ENCODE measurements at regions not wholly inside any gene's neighbourhood (a gene's known extent, or its start where the extent isn't known, plus 50 kb on each side); places are given as distances from the start of the nearest gene placed in this dataset.

- Histone ChIP-seq H3K27me3 (ENCODE audit: low read depth) (peaks cover 100% of the 10 kb centered on the region), H3K36me3 (no peaks in the 10 kb centered on the region), H3K4me1 (peaks cover 30% of the 10 kb centered on the region), H3K4me3 (peak overlapping the region; percentile 38), H3K27ac (replicated peaks) (no peak overlapping the region), H3K9me3 (replicated peaks) (no peaks in the 10 kb centered on the region)
- TF ChIP-seq CTCF (IDR thresholded peaks at IDR 0.05; ENCODE audit: borderline replicate concordance): peak; percentile 34
- intact Hi-C loops (cut with micrococcal nuclease): no loop called here
- DNase-seq: no peak
These were observed 126.0 kb downstream of the TMEM174 start for GRCh38 chr5:73298772-73299630.

GRCh38 chr5:73298251-73298771 lies 125.3 kb downstream of the TMEM174 start:
- Histone ChIP-seq H3K36me3 (no peaks in the 10 kb centered on the region), H3K27ac (replicated peaks) (no peak overlapping the region), H3K27me3 (ENCODE audit: low read depth) (peaks cover 100% of the 10 kb centered on the region), H3K4me3 (peak overlapping the region; percentile 38), H3K9me3 (replicated peaks) (no peaks in the 10 kb centered on the region), H3K4me1 (peaks cover 25% of the 10 kb centered on the region)
- intact Hi-C loops (cut with micrococcal nuclease): no loop called here
- TF ChIP-seq CTCF (IDR thresholded peaks at IDR 0.05; ENCODE audit: borderline replicate concordance): no peak
- DNase-seq: no peak

GRCh38 chr5:73297430-73297829 lies 124.4 kb downstream of the TMEM174 start:
- Histone ChIP-seq H3K27ac (replicated peaks) (no peak overlapping the region), H3K36me3 (no peaks in the 10 kb centered on the region), H3K4me1 (peaks cover 22% of the 10 kb centered on the region), H3K9me3 (replicated peaks) (no peaks in the 10 kb centered on the region), H3K4me3 (no peak overlapping the region), H3K27me3 (ENCODE audit: low read depth) (peaks cover 100% of the 10 kb centered on the region)
- intact Hi-C loops (cut with micrococcal nuclease): no loop called here
- TF ChIP-seq CTCF (IDR thresholded peaks at IDR 0.05; ENCODE audit: borderline replicate concordance): no peak
- DNase-seq: no peak

GRCh38 chr5:73296772-73297171 lies 123.8 kb downstream of the TMEM174 start:
- H3K27me3 ChIP-seq (ENCODE audit: low read depth): peaks cover 100% of the 10 kb centered on the region
- no peak for TF ChIP-seq CTCF (IDR thresholded peaks at IDR 0.05; ENCODE audit: borderline replicate concordance)
- H3K27ac ChIP-seq (replicated peaks): no peak overlapping the region
- H3K36me3 ChIP-seq: no peaks in the 10 kb centered on the region
- H3K4me3 ChIP-seq: no peak overlapping the region
- intact Hi-C loops (cut with micrococcal nuclease): no loop called here
- H3K4me1 ChIP-seq: peaks cover 22% of the 10 kb centered on the region
- H3K9me3 ChIP-seq (replicated peaks): no peaks in the 10 kb centered on the region
- DNase-seq: no peak

GRCh38 chr5:73295921-73296320 lies 122.9 kb downstream of the TMEM174 start:
- no peak for TF ChIP-seq CTCF (IDR thresholded peaks at IDR 0.05; ENCODE audit: borderline replicate concordance)
- Histone ChIP-seq H3K36me3 (no peaks in the 10 kb centered on the region), H3K4me1 (peaks cover 22% of the 10 kb centered on the region), H3K27me3 (ENCODE audit: low read depth) (peaks cover 100% of the 10 kb centered on the region), H3K4me3 (no peak overlapping the region), H3K9me3 (replicated peaks) (no peaks in the 10 kb centered on the region), H3K27ac (replicated peaks) (no peak overlapping the region)
- intact Hi-C loops (cut with micrococcal nuclease): no loop called here
- no peak for DNase-seq
